HPDE6-E6E7 (cell line): ENCODE measurements at regions not wholly inside any gene's neighbourhood (a gene's known extent, or its start where the extent isn't known, plus 50 kb on each side); places are given as distances from the start of the nearest gene placed in this dataset.

Source experiments
- DNase-seq: peaks from one replicate; pipeline ENCODE4 v3.0.0; 2011; ENCODE audit warnings: missing footprints; ENCODE audit errors: extremely low spot score

DNA sequence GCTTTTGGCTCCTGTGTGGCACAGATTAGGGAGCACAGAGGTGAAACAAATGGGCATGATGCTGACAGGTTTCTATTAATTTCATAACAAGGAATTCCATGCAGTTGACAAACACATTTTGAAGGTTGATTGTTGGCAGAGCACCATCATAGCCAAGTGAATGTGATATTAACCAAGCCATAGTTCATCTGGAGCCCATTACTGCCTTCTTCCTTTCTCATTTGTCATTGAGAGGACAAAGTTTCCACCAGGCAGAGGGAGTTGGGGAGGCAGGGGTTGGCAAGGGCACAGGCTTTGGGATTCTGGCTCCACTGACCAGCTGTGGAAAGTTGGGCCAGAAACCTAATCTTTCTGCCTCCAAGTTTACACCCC, 325.2 kb downstream of the MFSD1 start:
- no peak for DNase-seq

DNA sequence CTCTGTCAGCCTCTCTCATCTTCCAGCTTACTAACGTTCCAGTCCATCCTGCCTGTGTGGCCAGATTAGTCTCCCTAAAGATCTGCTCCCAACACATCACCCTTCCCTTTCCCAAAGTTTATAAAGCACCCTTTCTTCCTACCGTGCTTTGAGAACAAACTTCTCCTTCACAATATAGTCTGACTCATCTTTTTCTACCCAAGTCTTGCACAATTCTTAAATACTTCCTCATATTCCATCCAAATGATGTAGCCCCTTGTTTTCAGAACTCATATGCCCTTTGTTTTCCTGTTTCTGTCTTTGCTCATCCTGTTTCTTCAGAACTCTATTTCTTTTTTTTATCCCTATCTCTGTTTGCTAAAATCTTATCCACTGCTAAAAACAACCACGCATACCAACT, 326.8 kb downstream of the MFSD1 start:
- DNase-seq = peak; percentile 27

DNA sequence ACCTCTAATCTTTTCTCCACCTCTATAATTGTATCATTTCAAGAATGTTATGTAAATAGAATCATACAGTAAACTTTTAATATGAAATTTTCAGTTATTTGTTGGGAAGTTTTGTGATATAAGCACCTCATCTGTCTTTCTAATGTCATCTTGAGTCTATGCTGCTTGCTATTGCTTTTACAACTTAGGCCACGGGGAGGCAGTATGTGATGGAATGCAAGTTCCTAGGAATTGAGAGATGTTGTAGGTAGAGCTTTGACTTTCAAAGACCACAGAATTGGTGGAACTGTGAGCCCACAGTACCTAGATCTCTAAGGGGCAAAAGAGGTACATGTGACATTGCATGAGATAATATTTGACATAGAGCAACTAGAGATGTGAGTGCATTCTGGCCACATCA, 328.3 kb downstream of the MFSD1 start:
- DNase-seq = no peak

DNA sequence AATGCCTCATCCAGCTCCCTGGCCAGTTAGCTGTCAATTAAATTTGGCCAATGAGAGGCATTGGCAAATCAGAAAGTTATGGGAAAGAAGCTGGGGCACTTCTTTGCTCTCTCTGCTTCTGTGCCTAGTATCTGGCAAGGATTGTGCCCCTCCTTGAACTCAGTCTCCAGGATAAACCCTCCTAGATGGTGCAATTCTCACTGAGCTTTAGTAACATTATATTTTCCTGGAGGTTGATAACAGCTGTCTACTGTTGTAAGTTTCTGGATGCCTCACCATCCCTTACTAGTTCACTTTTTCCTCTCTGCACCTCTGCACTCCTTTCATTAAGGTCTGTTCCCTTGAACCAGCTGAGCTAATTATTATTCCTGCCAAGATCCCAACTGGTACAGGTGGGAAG, 329.5 kb downstream of the MFSD1 start:
- DNase-seq = no peak

DNA sequence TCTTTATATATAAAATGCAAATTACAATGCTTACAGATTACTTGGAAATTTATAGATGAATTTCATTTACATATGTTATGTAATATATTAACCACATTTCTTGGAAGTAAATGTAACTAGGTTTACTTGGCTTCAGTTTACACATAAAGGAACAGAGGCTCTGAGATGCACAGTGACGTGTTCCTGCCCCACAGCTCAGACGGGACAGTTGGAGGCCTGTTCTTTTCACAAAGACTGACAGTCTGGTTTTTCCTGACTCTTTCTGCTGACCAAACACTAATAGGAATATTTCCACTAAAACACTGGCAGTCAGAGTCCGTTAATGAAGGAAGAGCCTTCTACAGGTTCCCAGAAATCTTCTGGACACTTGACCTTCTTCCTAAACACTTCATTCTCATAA, 336.1 kb downstream of the MFSD1 start:
- DNase-seq = no peak

DNA sequence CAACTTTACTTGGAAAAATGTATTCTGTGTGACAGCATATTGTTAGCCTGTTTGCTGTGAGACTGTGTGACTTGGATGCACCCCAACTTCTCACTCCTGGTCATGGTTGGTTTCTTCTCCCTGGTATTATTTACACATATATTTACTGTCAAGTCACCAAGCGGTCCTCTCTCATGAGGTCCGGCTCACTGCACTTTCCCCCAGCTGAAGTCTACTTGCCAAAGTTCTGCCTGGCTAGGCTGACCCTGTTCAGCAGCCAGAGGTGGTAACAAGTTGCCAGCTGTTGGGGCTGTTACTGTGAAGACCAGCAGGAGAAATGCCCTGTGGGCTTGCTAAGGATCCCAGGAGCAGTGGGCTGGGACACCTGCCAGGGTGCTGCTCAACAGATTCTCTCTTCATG, 337.5 kb downstream of the MFSD1 start:
- no peak for DNase-seq

GRCh38 chr3:159144472-159144871, 342.6 kb downstream of the MFSD1 start:
- no peak for DNase-seq

GRCh38 chr3:159144891-159145290, 343.0 kb downstream of the MFSD1 start:
- DNase-seq = no peak

- no peak for DNase-seq
These were observed 344.5 kb downstream of the MFSD1 start for GRCh38 chr3:159146392-159146791.

DNA sequence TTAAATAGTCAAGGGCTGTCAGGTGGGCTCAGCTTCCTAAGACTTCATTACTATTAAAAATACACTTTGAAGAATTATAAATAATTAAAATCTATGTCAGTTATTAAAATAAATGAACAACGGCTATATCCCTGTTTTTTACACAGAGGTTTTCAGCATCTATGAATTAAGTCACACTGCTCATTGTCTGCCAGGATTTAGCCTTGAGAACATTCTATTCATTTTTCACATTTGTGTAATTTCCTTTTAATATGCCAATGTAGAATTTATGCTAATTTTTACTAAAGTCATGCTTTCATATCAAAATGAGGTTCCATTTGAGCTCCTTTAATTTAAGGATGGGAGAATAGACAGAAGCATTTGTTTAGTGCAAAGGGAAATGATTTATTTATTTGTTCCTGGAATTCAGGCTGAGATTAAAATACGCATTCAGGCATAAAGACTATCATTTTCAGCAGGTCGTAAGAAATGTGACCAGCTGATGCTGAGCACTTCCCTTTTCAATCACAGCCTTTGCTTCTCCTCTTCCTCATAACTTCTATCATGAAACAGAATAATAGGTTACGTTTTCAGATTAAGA, 345.1 kb downstream of the MFSD1 start:
- no peak for DNase-seq

DNA sequence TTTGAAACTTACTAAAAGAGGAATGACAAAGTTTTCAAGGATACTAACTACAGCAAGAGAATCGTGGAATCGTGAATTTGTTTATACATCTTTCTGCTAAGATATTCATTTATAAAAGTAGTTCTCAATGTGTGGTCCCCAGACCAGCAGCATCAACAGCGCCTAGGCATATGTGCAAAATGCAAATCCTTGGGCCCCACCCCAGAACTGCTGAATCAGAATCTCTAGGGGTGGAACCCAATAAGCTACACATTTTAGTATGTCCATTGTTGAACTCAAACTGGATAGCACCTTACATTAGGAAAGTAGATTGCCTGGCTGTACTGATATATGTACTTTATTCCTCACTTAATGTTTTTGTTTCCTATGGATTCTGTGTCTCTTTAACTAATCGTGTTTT, 346.0 kb downstream of the MFSD1 start:
- no peak for DNase-seq

- no peak for DNase-seq
These were observed 346.6 kb downstream of the MFSD1 start for GRCh38 chr3:159148466-159148865.

DNA sequence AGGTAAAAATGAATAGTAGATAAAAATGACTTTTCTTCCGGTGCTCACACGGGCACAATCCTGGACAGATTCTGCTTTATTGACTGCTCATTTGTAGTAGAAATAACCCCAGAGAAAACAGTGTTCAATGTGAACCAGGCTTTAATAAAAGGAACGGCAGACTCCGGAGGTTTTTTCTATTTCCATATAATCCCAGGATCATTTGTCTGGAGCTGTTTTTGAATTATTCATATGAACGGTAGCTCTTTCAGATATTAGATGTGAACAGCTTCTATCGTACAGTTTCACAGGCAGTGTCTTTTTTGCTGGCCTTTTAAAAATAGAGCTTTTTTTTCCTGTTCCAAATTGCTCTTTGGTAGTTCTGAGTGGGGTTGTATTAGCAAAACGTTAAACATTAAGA, 347.3 kb downstream of the MFSD1 start:
- DNase-seq = no peak

DNA sequence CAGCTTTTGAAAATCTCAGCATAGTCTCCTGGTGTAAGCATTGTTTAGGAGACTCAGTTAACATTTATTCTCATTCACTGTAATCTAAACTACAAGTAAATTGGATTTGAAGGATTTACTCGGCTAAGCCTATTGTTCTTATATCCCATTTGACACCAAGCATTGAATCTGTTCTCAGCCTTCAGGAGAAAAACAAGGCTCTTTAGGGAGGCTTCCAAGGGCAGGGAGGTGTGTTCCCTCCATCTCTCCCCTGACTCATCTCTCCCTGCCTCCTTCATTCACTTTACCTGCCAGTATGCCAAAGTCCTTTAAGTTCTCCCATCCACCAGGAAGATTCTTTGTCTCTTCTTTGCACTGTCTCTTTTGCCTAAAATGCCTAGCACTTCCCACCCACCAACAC, 347.8 kb downstream of the MFSD1 start:
- no peak for DNase-seq

DNA sequence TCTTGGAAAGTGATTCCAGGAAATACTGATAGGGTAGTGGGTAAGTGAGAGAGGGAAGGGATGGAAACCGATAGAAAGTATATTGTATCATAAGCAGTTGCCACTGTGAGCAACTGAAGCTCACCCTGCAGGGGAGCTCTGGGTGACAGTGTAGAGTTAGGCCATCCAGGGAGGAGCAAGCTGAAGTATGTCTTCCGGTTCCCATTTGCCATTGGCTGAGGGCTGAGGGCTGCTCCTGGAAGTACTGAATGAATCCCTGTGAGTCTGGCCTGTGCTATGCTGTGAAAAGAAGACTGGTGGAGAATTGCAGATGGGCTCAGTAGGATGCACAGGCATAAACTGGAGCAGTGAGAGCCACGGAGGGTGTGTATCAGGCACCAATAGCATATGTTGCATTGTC, 348.3 kb downstream of the MFSD1 start:
- DNase-seq = no peak

- DNase-seq = no peak
These were observed 349.3 kb downstream of the MFSD1 start for GRCh38 chr3:159151130-159151529.

- DNase-seq = no peak
These were observed 355.4 kb downstream of the MFSD1 start for GRCh38 chr3:159157275-159157674.

DNA sequence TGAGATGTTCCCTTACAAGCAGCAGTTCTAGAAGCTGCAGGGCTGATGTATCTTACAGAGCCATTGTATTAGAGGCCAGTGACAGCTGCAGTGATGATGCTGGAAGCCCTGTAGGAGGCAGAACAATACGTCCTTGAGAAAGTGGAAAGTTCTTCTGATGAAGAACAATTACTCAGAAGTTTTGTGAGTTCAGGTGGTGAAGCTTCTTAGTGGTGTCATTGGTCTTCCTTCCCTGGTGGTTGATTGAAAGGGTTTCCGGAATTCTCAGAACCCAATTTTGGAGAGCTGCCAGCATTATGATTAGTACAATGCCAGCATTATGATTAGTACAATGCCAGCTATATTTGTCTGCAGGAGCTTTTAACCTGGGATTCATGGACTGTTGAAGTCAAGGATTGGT, 356.4 kb downstream of the MFSD1 start:
- DNase-seq = peak; percentile 26

DNA sequence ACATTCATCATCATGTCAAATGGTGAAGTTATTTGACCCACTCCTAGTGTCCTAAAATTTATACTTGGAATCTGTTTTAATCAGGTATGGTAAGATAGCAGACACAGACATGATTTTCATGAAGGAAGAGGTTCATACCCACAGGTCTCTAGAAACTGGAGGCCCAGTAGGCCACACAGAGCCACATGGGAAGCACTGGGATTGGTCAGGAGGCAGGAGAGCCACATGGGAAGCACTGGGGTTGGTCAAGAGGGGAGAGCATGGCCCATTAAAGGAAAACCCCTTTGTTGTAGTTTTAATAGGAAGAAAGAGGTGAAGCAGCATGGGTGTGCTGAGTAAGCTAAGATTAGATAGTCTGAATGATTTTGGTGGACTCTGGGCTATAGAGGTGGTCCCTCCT, 356.9 kb downstream of the MFSD1 start:
- DNase-seq = no peak

- DNase-seq = no peak
These were observed 357.7 kb downstream of the MFSD1 start for GRCh38 chr3:159159546-159159945.

DNA sequence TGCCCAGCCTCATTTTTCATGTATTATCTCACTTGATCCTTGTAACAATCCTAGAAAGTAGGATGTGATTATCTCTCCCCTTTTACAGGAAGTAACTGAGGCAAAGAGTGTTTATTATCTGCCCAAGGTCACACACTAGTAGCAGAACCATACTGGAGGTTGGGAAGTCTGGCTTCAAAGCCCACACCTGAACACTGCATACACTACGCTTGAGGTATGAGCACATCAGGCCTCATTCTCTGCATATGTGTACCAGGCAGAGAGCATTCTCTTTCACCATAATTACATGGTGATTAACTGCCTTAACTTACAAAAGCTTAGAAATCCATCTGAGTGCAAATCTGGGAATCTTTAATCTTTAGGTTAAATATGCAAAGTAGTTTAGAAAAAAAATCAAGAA, 361.8 kb downstream of the MFSD1 start:
- DNase-seq = no peak

GRCh38 chr3:159165961-159166360, 364.1 kb downstream of the MFSD1 start:
- no peak for DNase-seq

- no peak for DNase-seq
These were observed 365.2 kb downstream of the MFSD1 start for GRCh38 chr3:159166899-159167586.

DNA sequence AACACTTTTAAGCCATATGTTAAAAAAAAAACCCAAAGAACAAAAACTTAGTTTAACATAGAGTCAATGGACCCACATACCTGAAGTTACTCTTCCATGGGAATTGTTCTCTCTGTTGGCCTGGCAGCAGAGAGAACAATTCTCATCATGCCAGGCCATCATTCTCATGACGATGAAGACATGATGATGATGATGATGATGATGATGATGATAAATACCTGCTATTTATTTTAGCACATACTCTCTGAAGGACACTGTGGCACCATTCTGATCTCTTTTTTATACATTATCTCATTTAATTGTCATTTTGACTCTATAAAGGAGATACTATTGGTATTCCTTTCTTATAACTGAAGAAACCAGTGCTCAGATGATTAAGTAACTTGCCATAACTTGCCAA, 366.9 kb downstream of the MFSD1 start:
- no peak for DNase-seq
